Breast epithelium (tissue), 4 donors: ENCODE measurements at regions not wholly inside any gene's neighbourhood (a gene's known extent, or its start where the extent isn't known, plus 50 kb on each side); places are given as distances from the start of the nearest gene placed in this dataset.

Experiments
- DNase-seq, 2 donors: peaks; one replicate each; pipeline ENCODE4 v3.0.0-alpha.2; 2019; ENCODE audit warnings: low spot score in 2 of 2
- H3K27ac ChIP-seq, 2 donors: fragments of 200-600 bp; sonication (generic) in 1 of 2; one replicate each; pipeline ENCODE4 v1.5.1; 2016 to 2019; ENCODE audit warnings: mild to moderate bottlenecking in 1 of 2
- H3K27me3 ChIP-seq, 2 donors: fragments of 200-600 bp; sonication (generic) in 1 of 2; one replicate each; pipeline versions ENCODE4 v1.5.1 to v1.6.0; 2017 to 2019; ENCODE audit warnings: control low read depth in 1 of 2, mild to moderate bottlenecking in 1 of 2
- H3K36me3 ChIP-seq: fragments of 200-600 bp; one replicate; pipeline ENCODE4 v1.5.1; 2019
- H3K4me1 ChIP-seq, 2 donors: fragments of 200-600 bp; sonication (generic); one replicate each; pipeline ENCODE4 v1.5.1; 2016 to 2019; ENCODE audit warnings: control low read depth in 1 of 2
- H3K4me3 ChIP-seq, 3 donors: fragments of 200-600 bp; sonication (generic); 1 replicate in 2 of 3; 2 replicates in 1 of 3; pipeline ENCODE4 v1.5.1; 2016 to 2019; ENCODE audit warnings: mild to moderate bottlenecking in 3 of 3, moderate library complexity in 2 of 3
- H3K9me3 ChIP-seq, 2 donors: fragments of 200-600 bp; sonication (generic) in 1 of 2; one replicate each; pipeline ENCODE4 v1.5.1; 2016 to 2019; ENCODE audit warnings: control low read depth in 1 of 2
- CTCF ChIP-seq, 3 donors: fragments of 450-650 bp; IDR thresholded peaks; one replicate each; pipeline ENCODE4 v1.5.1; 2016 to 2017; ENCODE audit warnings: antibody characterized with exemption in 3 of 3, mild to moderate bottlenecking in 3 of 3, moderate library complexity in 3 of 3
- POLR2A ChIP-seq: fragments of 450-650 bp; IDR thresholded peaks from one replicate; pipeline ENCODE4 v1.6.1; 2016; ENCODE audit warnings: antibody characterized with exemption, mild to moderate bottlenecking, moderate library complexity
- POLR2AphosphoS5 ChIP-seq, 3 donors: sonication (generic); formaldehyde crosslinking; IDR thresholded peaks; one replicate each; pipeline ENCODE4 v1.6.1; 2017; ENCODE audit warnings: antibody characterized with exemption in 3 of 3
- intact Hi-C: fragments of 100-400 bp; cut with DNase I; formaldehyde crosslinking; loops from one replicate; pipeline ENCODE4 v1.15.1; 2023; ENCODE audit warnings: low total_unique reads

GRCh38 chr6:55953335-55953734 is 77.9 kb upstream of the BMP5 start:
- TF ChIP-seq POLR2A = no peak
- TF ChIP-seq CTCF (IDR thresholded peaks at IDR 0.05) = peak in 2 of 3 donors; percentile 31 to 54
- no peak for TF ChIP-seq POLR2AphosphoS5 (IDR thresholded peaks at IDR 0.05)
- DNase-seq = no peak
- no peaks in the 10 kb centered on the region for H3K4me1 ChIP-seq
- H3K27me3 ChIP-seq = no peaks in the 10 kb centered on the region
- H3K9me3 ChIP-seq = no peaks in the 10 kb centered on the region
- intact Hi-C loops = no loop called here
- peak overlapping the region in 2 of 3 donors; percentile 20 to 34 for H3K4me3 ChIP-seq
- no peak overlapping the region for H3K27ac ChIP-seq
- H3K36me3 ChIP-seq = no peaks in the 10 kb centered on the region

- TF ChIP-seq POLR2A (no peak), CTCF (IDR thresholded peaks at IDR 0.05) (no peak), POLR2AphosphoS5 (IDR thresholded peaks at IDR 0.05) (no peak)
- no peaks in the 10 kb centered on the region for H3K27me3 ChIP-seq
- H3K36me3 ChIP-seq = no peaks in the 10 kb centered on the region
- DNase-seq = no peak
- no peaks in the 10 kb centered on the region for H3K9me3 ChIP-seq
- intact Hi-C loops = no loop called here
- H3K27ac ChIP-seq = no peak overlapping the region
- no peak overlapping the region for H3K4me3 ChIP-seq
- H3K4me1 ChIP-seq = no peaks in the 10 kb centered on the region
Measured at GRCh38 chr6:55950071-55950814, 74.9 kb upstream of the BMP5 start.

- no peak overlapping the region for H3K27ac ChIP-seq
- no peaks in the 10 kb centered on the region for H3K9me3 ChIP-seq
- intact Hi-C loops = no loop called here
- no peaks in the 10 kb centered on the region for H3K4me1 ChIP-seq
- DNase-seq = no peak
- TF ChIP-seq POLR2AphosphoS5 (IDR thresholded peaks at IDR 0.05) = no peak
- TF ChIP-seq POLR2A = no peak
- TF ChIP-seq CTCF (IDR thresholded peaks at IDR 0.05) = no peak
- H3K27me3 ChIP-seq = no peaks in the 10 kb centered on the region
- no peaks in the 10 kb centered on the region for H3K36me3 ChIP-seq
- H3K4me3 ChIP-seq = no peak overlapping the region
Measured at GRCh38 chr6:55943329-55943728, 67.9 kb upstream of the BMP5 start.

- Histone ChIP-seq H3K9me3 (no peaks in the 10 kb centered on the region), H3K27me3 (no peaks in the 10 kb centered on the region), H3K4me1 (no peaks in the 10 kb centered on the region), H3K4me3 (no peak overlapping the region), H3K27ac (no peak overlapping the region), H3K36me3 (no peaks in the 10 kb centered on the region)
- intact Hi-C loops = no loop called here
- TF ChIP-seq CTCF (IDR thresholded peaks at IDR 0.05) (no peak), POLR2A (no peak), POLR2AphosphoS5 (IDR thresholded peaks at IDR 0.05) (no peak)
- DNase-seq = no peak
Measured at GRCh38 chr6:55941702-55942101, 66.3 kb upstream of the BMP5 start.

GRCh38 chr6:55937951-55938690 is 62.7 kb upstream of the BMP5 start:
- no peak for DNase-seq
- H3K27ac ChIP-seq = no peak overlapping the region
- H3K27me3 ChIP-seq = no peaks in the 10 kb centered on the region
- no peaks in the 10 kb centered on the region for H3K36me3 ChIP-seq
- no peak overlapping the region for H3K4me3 ChIP-seq
- intact Hi-C loops = no loop called here
- H3K9me3 ChIP-seq = no peaks in the 10 kb centered on the region
- TF ChIP-seq POLR2AphosphoS5 (IDR thresholded peaks at IDR 0.05) (no peak), CTCF (IDR thresholded peaks at IDR 0.05) (no peak), POLR2A (no peak)
- H3K4me1 ChIP-seq = no peaks in the 10 kb centered on the region
